CD14-positive monocyte (primary cell): ENCODE measurements at regions not wholly inside any gene's neighbourhood (a gene's known extent, or its start where the extent isn't known, plus 50 kb on each side); places are given as distances from the start of the nearest gene placed in this dataset.
A peak's percentile ranks its signal among the peaks of the same experiment; 100 is the strongest.
"Not testable (repeated sequence)": the region's sequence is repeated elsewhere in the genome, so short reads cannot be mapped to it uniquely, and the experiment has no call there.

Experiments used
- DNase-seq, 3 donors: peaks; one replicate each; pipeline ENCODE4 v3.0.0-alpha.2; 2011 to 2022
- H2AFZ ChIP-seq: 2 replicates; pipeline ENCODE4 v1.6.0; 2012; ENCODE audit warnings: mild to moderate bottlenecking, low read depth, low read length, inconsistent platforms; ENCODE audit not compliant: insufficient read depth, poor library complexity, severe bottlenecking
- H3K27ac ChIP-seq, 2 donors: 1 replicate in 1 of 2; 2 replicates in 1 of 2; pipeline ENCODE4 v1.5.1; 2012 to 2013; ENCODE audit warnings: low read length in 2 of 2, control low read depth in 1 of 2, inconsistent platforms in 1 of 2, low read depth in 1 of 2, mild to moderate bottlenecking in 1 of 2
- H3K27me3 ChIP-seq, 2 donors: one replicate each; pipeline versions ENCODE4 v1.6.0 to v1.6.1; 2011 to 2013; ENCODE audit warnings: low read length in 2 of 2; ENCODE audit not compliant: control insufficient read depth in 2 of 2, insufficient read depth in 2 of 2
- H3K36me3 ChIP-seq, 2 donors: replicated peaks in 1 of 2; 1 replicate in 1 of 2; 2 replicates in 1 of 2; pipeline versions ENCODE4 v1.5.1 to v1.6.1; 2012 to 2013; ENCODE audit warnings: low read length in 2 of 2, control low read depth in 1 of 2, inconsistent platforms in 1 of 2, mild to moderate bottlenecking in 1 of 2; ENCODE audit not compliant: insufficient read depth in 2 of 2, control insufficient read depth in 1 of 2
- H3K4me1 ChIP-seq, 2 donors: 1 replicate in 1 of 2; 2 replicates in 1 of 2; pipeline versions ENCODE4 v1.5.1 to v1.6.1; 2012 to 2013; ENCODE audit warnings: low read length in 2 of 2, control low read depth in 1 of 2, inconsistent platforms in 1 of 2, mild to moderate bottlenecking in 1 of 2, moderate library complexity in 1 of 2; ENCODE audit not compliant: insufficient read depth in 2 of 2, control insufficient read depth in 1 of 2
- H3K4me2 ChIP-seq: replicated peaks from 2 replicates; pipeline ENCODE3; 2012; ENCODE audit warnings: low read length, moderate library complexity, mild to moderate bottlenecking; ENCODE audit not compliant: poor library complexity, severe bottlenecking; ENCODE audit errors: extremely low read depth
- H3K4me3 ChIP-seq, 3 experiments: fragments of 200-600 bp in 1 of 3; sonication (generic) in 1 of 3; replicated peaks in 1 of 3; 1 replicate in 2 of 3; 2 replicates in 1 of 3; pipeline ENCODE4 v1.5.1; 2011 to 2013; ENCODE audit warnings: low read length in 3 of 3, mild to moderate bottlenecking in 3 of 3, control low read depth in 2 of 3, low read depth in 2 of 3, inconsistent platforms in 1 of 3, moderate library complexity in 1 of 3
- H3K79me2 ChIP-seq: 2 replicates; pipeline ENCODE4 v1.6.0; 2012; ENCODE audit warnings: mild to moderate bottlenecking, control low read depth, inconsistent platforms, low read length, moderate library complexity; ENCODE audit not compliant: insufficient read depth
- H3K9ac ChIP-seq: 2 replicates; pipeline ENCODE4 v1.6.0; 2017; ENCODE audit warnings: low read length, mild to moderate bottlenecking; ENCODE audit not compliant: insufficient read depth, poor library complexity, severe bottlenecking
- H3K9me3 ChIP-seq, 2 donors: replicated peaks in 1 of 2; 1 replicate in 1 of 2; 2 replicates in 1 of 2; pipeline versions ENCODE4 v1.5.1 to v1.6.1; 2012 to 2013; ENCODE audit warnings: low read length in 2 of 2, control low read depth in 1 of 2; ENCODE audit not compliant: control insufficient read depth in 1 of 2, insufficient read depth in 1 of 2
- H4K20me1 ChIP-seq: 2 replicates; pipeline ENCODE4 v1.6.0; 2012; ENCODE audit warnings: mild to moderate bottlenecking, low read length, control low read depth, moderate library complexity; ENCODE audit not compliant: insufficient read depth
- H3K27ac Mint-ChIP-seq, 7 donors: one replicate each; pipeline ENCODE4 v1.8.0; 2020; ENCODE audit warnings: mild to moderate bottlenecking in 7 of 7, mixed read lengths in 7 of 7, moderate library complexity in 6 of 7, inconsistent platforms in 2 of 7
- H3K27me3 Mint-ChIP-seq, 3 donors: one replicate each; pipeline ENCODE4 v1.8.0; 2021 to 2022; ENCODE audit warnings: low read depth in 3 of 3, mild to moderate bottlenecking in 3 of 3, mixed read lengths in 3 of 3, moderate library complexity in 3 of 3, inconsistent platforms in 1 of 3
- H3K36me3 Mint-ChIP-seq, 2 donors: one replicate each; pipeline ENCODE4 v1.8.0; 2020; ENCODE audit warnings: mixed read lengths in 2 of 2, inconsistent platforms in 1 of 2, mild to moderate bottlenecking in 1 of 2
- H3K4me1 Mint-ChIP-seq: one replicate; pipeline ENCODE4 v1.8.0; 2020; ENCODE audit warnings: mild to moderate bottlenecking, mixed read lengths
- H3K4me3 Mint-ChIP-seq, 2 donors: one replicate each; pipeline ENCODE4 v1.8.0; 2020; ENCODE audit warnings: mild to moderate bottlenecking in 2 of 2, mixed read lengths in 2 of 2, moderate library complexity in 1 of 2
- H3K9me3 Mint-ChIP-seq, 7 donors: one replicate each; pipeline ENCODE4 v1.8.0; 2020 to 2022; ENCODE audit warnings: mixed read lengths in 7 of 7, mild to moderate bottlenecking in 6 of 7, moderate library complexity in 6 of 7, inconsistent platforms in 2 of 7
- CTCF ChIP-seq: fragments of 200-600 bp; IDR thresholded peaks from one replicate; pipeline ENCODE4 v1.8.0; 2022; ENCODE audit warnings: antibody characterized with exemption, mild to moderate bottlenecking
- WGBS: methylation state at CpG from one replicate; pipeline ENCODE4 v1.1.5; 2013; ENCODE audit warnings: missing lambda C conversion rate; ENCODE audit not compliant: insufficient coverage; 5-methylcytosine and 5-hydroxymethylcytosine counted together
- intact Hi-C, 2 donors: fragments of 100-400 bp; cut with micrococcal nuclease; formaldehyde crosslinking; loops; one replicate each; pipeline versions ENCODE4 v1.15.0 to v1.15.1; 2023

GRCh38 chr6:168841609-168842278 is 400.8 kb downstream of the SMOC2 start:
- Histone ChIP-seq H3K9me3 (peaks cover 55 to 86% of the 10 kb centered on the region in 2 donors), H3K36me3 (no peaks in the 10 kb centered on the region), H3K27me3 (no peaks in the 10 kb centered on the region), H3K27ac (no peak overlapping the region), H3K9ac (no peak overlapping the region), H3K4me1 (no peaks in the 10 kb centered on the region), H4K20me1 (no peaks in the 10 kb centered on the region), H3K4me2 (no peak overlapping the region), H3K79me2 (no peaks in the 10 kb centered on the region), H2AFZ (no peak overlapping the region), H3K4me3 (no peak overlapping the region)
- peak in 1 of 3 donors; percentile 12 for DNase-seq
- Mint-ChIP-seq H3K27me3 (peaks cover 1% of the 10 kb centered on the region in 3 donors), H3K9me3 (peaks cover 17 to 50% (median 34%) of the 10 kb centered on the region in 7 donors), H3K27ac (no peak overlapping the region), H3K4me3 (no peak overlapping the region), H3K36me3 (no peaks in the 10 kb centered on the region), H3K4me1 (no peaks in the 10 kb centered on the region)
- intact Hi-C loops, result no loop called here
- no peak for TF ChIP-seq CTCF
- 84% methylated on average over 15 of the region's 15 CpGs for WGBS

- H3K4me3 Mint-ChIP-seq, H3K4me2 ChIP-seq, H3K4me1 Mint-ChIP-seq, H3K27me3 ChIP-seq, H3K27me3 Mint-ChIP-seq, H3K79me2 ChIP-seq, H3K9ac ChIP-seq, H4K20me1 ChIP-seq, H2AFZ ChIP-seq, H3K36me3 Mint-ChIP-seq, H3K27ac ChIP-seq, H3K4me1 ChIP-seq, intact Hi-C loops, H3K36me3 ChIP-seq: not testable (repeated sequence)
- Histone ChIP-seq H3K4me3 (peak overlapping the region in 1 of 3 experiments; percentile 2), H3K9me3 (peaks cover 61 to 81% of the 10 kb centered on the region in 2 donors)
- peak in 2 of 3 donors; percentile 6 to 27 for DNase-seq
- WGBS, result 87% methylated on average over 36 of the region's 40 CpGs
- peak overlapping the region in 1 of 7 donors; percentile 2 for H3K27ac Mint-ChIP-seq
- H3K9me3 Mint-ChIP-seq, result peaks cover 18 to 52% (median 32%) of the 10 kb centered on the region in 7 donors
These were observed 399.9 kb downstream of the SMOC2 start for GRCh38 chr6:168840932-168841331.

- H3K36me3 Mint-ChIP-seq, H4K20me1 ChIP-seq, H3K4me3 ChIP-seq, H3K4me2 ChIP-seq, H3K4me1 Mint-ChIP-seq, H3K9ac ChIP-seq, DNase-seq, H3K4me1 ChIP-seq, H2AFZ ChIP-seq, H3K27ac ChIP-seq, H3K79me2 ChIP-seq, H3K36me3 ChIP-seq, H3K27me3 ChIP-seq, H3K27ac Mint-ChIP-seq, intact Hi-C loops, H3K27me3 Mint-ChIP-seq, H3K4me3 Mint-ChIP-seq: not testable (repeated sequence)
- H3K9me3 Mint-ChIP-seq, result peaks cover 18 to 49% (median 32%) of the 10 kb centered on the region in 7 donors
- WGBS, result 84% methylated on average over 12 of the region's 25 CpGs
- H3K9me3 ChIP-seq, result peaks cover 61 to 82% of the 10 kb centered on the region in 2 donors
These were observed 399.3 kb downstream of the SMOC2 start for GRCh38 chr6:168840299-168840698.
